Fibroblast of pulmonary artery (primary cell): ENCODE measurements at regions not wholly inside any gene's neighbourhood (a gene's known extent, or its start where the extent isn't known, plus 50 kb on each side); places are given as distances from the start of the nearest gene placed in this dataset.

Experiments used
- DNase-seq: peaks from one replicate; pipeline ENCODE4 v3.0.0-alpha.2; 2010; ENCODE audit warnings: low read depth
- H3K4me3 ChIP-seq: replicated peaks from 2 replicates; pipeline ENCODE4 v1.5.1; 2011; ENCODE audit warnings: low read depth, mild to moderate bottlenecking, control low read depth, low read length, moderate library complexity
- CTCF ChIP-seq: IDR thresholded peaks from 2 replicates; pipeline ENCODE4 v1.5.1; 2011; ENCODE audit warnings: mild to moderate bottlenecking, control low read depth, low read length, inconsistent platforms; ENCODE audit errors: missing control alignments

DNA sequence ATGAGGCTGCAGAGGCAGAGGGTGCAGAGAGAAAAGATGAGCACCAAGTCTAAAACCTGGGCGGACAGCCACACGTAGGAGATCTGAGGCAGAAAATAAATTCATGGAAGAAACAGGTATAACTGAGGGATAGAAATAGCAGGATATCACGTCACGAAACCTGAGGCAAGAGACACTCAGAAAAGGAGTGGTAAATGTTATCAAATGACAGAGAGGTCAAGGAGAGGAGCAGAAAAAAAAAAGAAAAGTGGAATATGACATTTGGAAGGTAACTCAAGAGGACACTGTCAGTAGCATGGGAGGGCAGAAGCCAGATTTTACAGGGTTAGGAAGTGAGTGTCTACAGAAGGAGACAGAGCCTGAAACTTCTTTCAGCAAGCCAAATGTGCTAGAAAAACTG, 84.2 kb upstream of the FBXL4 start:
- no peak for TF ChIP-seq CTCF
- H3K4me3 ChIP-seq = no peak overlapping the region
- no peak for DNase-seq

DNA sequence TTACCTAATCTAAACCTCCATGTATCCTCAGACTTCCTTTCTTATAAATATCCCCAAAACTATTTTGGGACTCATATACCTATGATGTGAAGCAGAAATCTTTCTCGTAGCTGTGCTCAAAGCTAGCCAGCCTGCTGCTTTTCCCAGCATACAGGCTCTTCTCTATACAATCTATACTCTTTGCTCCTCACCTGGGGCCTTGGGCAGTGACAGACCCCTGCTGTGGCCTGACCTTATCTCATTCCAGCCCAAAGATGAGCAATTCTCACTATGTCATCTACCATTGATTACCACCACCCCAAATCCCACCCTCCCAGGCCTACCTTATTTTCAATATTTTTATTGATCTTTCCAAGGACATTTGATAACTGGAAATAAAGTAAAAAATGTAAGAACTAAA, 83.2 kb upstream of the FBXL4 start:
- TF ChIP-seq CTCF = no peak

GRCh38 chr6:99026135-99026534, 78.4 kb upstream of the FBXL4 start:
- no peak for TF ChIP-seq CTCF
- no peak overlapping the region for H3K4me3 ChIP-seq
- no peak for DNase-seq

More for the DNA sequence above, 83.2 kb upstream of the FBXL4 start:
- H3K4me3 ChIP-seq = no peak overlapping the region
- no peak for DNase-seq

DNA sequence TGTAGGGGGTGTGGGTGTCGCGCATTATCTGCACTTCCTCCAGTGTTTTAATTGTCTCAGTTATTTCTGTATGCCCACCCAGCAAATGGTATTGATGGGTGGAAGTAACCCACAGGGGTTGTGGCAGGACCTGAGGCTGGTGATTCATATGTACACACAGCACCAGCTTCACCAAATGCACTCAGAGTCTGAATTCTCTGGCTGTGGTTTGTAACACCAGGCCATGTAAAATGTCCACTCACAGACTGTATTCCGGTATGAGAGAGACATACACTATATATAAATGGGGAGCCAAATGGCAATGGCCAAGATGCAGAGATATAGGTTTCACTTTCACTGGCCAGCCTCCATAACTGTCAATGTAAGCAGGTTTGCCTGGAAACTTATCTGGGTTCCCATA, 76.3 kb upstream of the FBXL4 start:
- H3K4me3 ChIP-seq = no peak overlapping the region
- no peak for TF ChIP-seq CTCF
- DNase-seq = no peak

GRCh38 chr6:99022039-99022609, 74.4 kb upstream of the FBXL4 start:
- DNase-seq = no peak
- no peak for TF ChIP-seq CTCF
- no peak overlapping the region for H3K4me3 ChIP-seq

- no peak overlapping the region for H3K4me3 ChIP-seq
- TF ChIP-seq CTCF = no peak
- DNase-seq = no peak
Measured at GRCh38 chr6:99019381-99019780, 71.6 kb upstream of the FBXL4 start.

- no peak for TF ChIP-seq CTCF
- DNase-seq = no peak
- no peak overlapping the region for H3K4me3 ChIP-seq
Measured at GRCh38 chr6:99017150-99017549, 69.4 kb upstream of the FBXL4 start.
